Mononuclear cell (primary cell): ENCODE measurements at regions not wholly inside any gene's neighbourhood (a gene's known extent, or its start where the extent isn't known, plus 50 kb on each side); places are given as distances from the start of the nearest gene placed in this dataset.

Experiments used
- H3K27me3 ChIP-seq: 2 replicates; pipeline ENCODE4 v1.6.0; 2011; ENCODE audit warnings: low read length, control low read depth; ENCODE audit not compliant: insufficient read depth
- H3K4me1 ChIP-seq: 2 replicates; pipeline ENCODE4 v1.5.1; 2011; ENCODE audit warnings: mild to moderate bottlenecking, low read length, control low read depth; ENCODE audit not compliant: insufficient read depth
- H3K4me3 ChIP-seq: 2 replicates; pipeline ENCODE4 v1.5.1; 2011; ENCODE audit warnings: mild to moderate bottlenecking, low read length, moderate library complexity
- H3K9me3 ChIP-seq: 2 replicates; pipeline ENCODE4 v1.5.1; 2011; ENCODE audit warnings: low read depth, mild to moderate bottlenecking, control low read depth, low read length

GRCh38 chr3:87410110-87410509 is 133.7 kb upstream of the POU1F1 start:
- Histone ChIP-seq H3K4me1 (no peaks in the 10 kb centered on the region), H3K4me3 (no peak overlapping the region), H3K27me3 (no peaks in the 10 kb centered on the region), H3K9me3 (no peaks in the 10 kb centered on the region)

- no peaks in the 10 kb centered on the region for H3K4me1 ChIP-seq
- H3K27me3 ChIP-seq, result no peaks in the 10 kb centered on the region
- H3K4me3 ChIP-seq, result no peak overlapping the region
- H3K9me3 ChIP-seq, result no peaks in the 10 kb centered on the region
These were observed 121.9 kb upstream of the POU1F1 start for GRCh38 chr3:87398168-87398801.

GRCh38 chr3:87397211-87397610 is 120.8 kb upstream of the POU1F1 start:
- Histone ChIP-seq H3K27me3 (no peaks in the 10 kb centered on the region), H3K9me3 (peaks cover 4% of the 10 kb centered on the region), H3K4me3 (no peak overlapping the region), H3K4me1 (no peaks in the 10 kb centered on the region)

- H3K4me3 ChIP-seq, result no peak overlapping the region
- no peaks in the 10 kb centered on the region for H3K27me3 ChIP-seq
- H3K9me3 ChIP-seq, result peaks cover 4% of the 10 kb centered on the region
These were observed 114.4 kb upstream of the POU1F1 start for GRCh38 chr3:87390821-87391220.

GRCh38 chr3:87390353-87390752 is 114.0 kb upstream of the POU1F1 start:
- H3K4me1 ChIP-seq, result no peaks in the 10 kb centered on the region
- H3K9me3 ChIP-seq, result peaks cover 4% of the 10 kb centered on the region
- no peaks in the 10 kb centered on the region for H3K27me3 ChIP-seq
- no peak overlapping the region for H3K4me3 ChIP-seq

More at GRCh38 chr3:87390821-87391220, 114.4 kb upstream of the POU1F1 start:
- no peaks in the 10 kb centered on the region for H3K4me1 ChIP-seq

- no peaks in the 10 kb centered on the region for H3K4me1 ChIP-seq
- H3K9me3 ChIP-seq, result no peaks in the 10 kb centered on the region
- no peaks in the 10 kb centered on the region for H3K27me3 ChIP-seq
- no peak overlapping the region for H3K4me3 ChIP-seq
These were observed 98.9 kb upstream of the POU1F1 start for GRCh38 chr3:87375231-87375682.

- no peaks in the 10 kb centered on the region for H3K27me3 ChIP-seq
- no peaks in the 10 kb centered on the region for H3K9me3 ChIP-seq
- no peaks in the 10 kb centered on the region for H3K4me1 ChIP-seq
- H3K4me3 ChIP-seq, result no peak overlapping the region
These were observed 93.6 kb upstream of the POU1F1 start for GRCh38 chr3:87370007-87370406.

GRCh38 chr3:87367736-87368135 is 91.4 kb upstream of the POU1F1 start:
- no peaks in the 10 kb centered on the region for H3K27me3 ChIP-seq
- no peaks in the 10 kb centered on the region for H3K9me3 ChIP-seq
- H3K4me3 ChIP-seq, result no peak overlapping the region
- no peaks in the 10 kb centered on the region for H3K4me1 ChIP-seq

GRCh38 chr3:87363721-87364120 is 87.3 kb upstream of the POU1F1 start:
- Histone ChIP-seq H3K27me3 (no peaks in the 10 kb centered on the region), H3K4me3 (no peak overlapping the region), H3K4me1 (no peaks in the 10 kb centered on the region), H3K9me3 (no peaks in the 10 kb centered on the region)

- H3K4me1 ChIP-seq, result no peaks in the 10 kb centered on the region
- no peak overlapping the region for H3K4me3 ChIP-seq
- H3K27me3 ChIP-seq, result no peaks in the 10 kb centered on the region
- no peaks in the 10 kb centered on the region for H3K9me3 ChIP-seq
These were observed 85.6 kb upstream of the POU1F1 start for GRCh38 chr3:87361956-87362355.

GRCh38 chr3:87361271-87361670 is 84.9 kb upstream of the POU1F1 start:
- Histone ChIP-seq H3K27me3 (no peaks in the 10 kb centered on the region), H3K4me1 (no peaks in the 10 kb centered on the region)

GRCh38 chr3:87359826-87360225 is 83.4 kb upstream of the POU1F1 start:
- Histone ChIP-seq H3K4me3 (no peak overlapping the region), H3K4me1 (no peaks in the 10 kb centered on the region), H3K27me3 (no peaks in the 10 kb centered on the region), H3K9me3 (no peaks in the 10 kb centered on the region)

More at GRCh38 chr3:87361271-87361670, 84.9 kb upstream of the POU1F1 start:
- H3K9me3 ChIP-seq, result no peaks in the 10 kb centered on the region
- no peak overlapping the region for H3K4me3 ChIP-seq

- Histone ChIP-seq H3K4me1 (no peaks in the 10 kb centered on the region), H3K4me3 (no peak overlapping the region), H3K27me3 (no peaks in the 10 kb centered on the region), H3K9me3 (no peaks in the 10 kb centered on the region)
These were observed 82.6 kb upstream of the POU1F1 start for GRCh38 chr3:87359025-87359424.

- H3K4me1 ChIP-seq, result no peaks in the 10 kb centered on the region
- H3K9me3 ChIP-seq, result no peaks in the 10 kb centered on the region
- H3K27me3 ChIP-seq, result no peaks in the 10 kb centered on the region
- H3K4me3 ChIP-seq, result no peak overlapping the region
These were observed 81.7 kb upstream of the POU1F1 start for GRCh38 chr3:87358066-87358465.

GRCh38 chr3:87354398-87354797 is 78.0 kb upstream of the POU1F1 start:
- H3K4me3 ChIP-seq, result no peak overlapping the region
- H3K27me3 ChIP-seq, result no peaks in the 10 kb centered on the region
- no peaks in the 10 kb centered on the region for H3K4me1 ChIP-seq
- no peaks in the 10 kb centered on the region for H3K9me3 ChIP-seq

GRCh38 chr3:87351937-87352336 is 75.6 kb upstream of the POU1F1 start:
- Histone ChIP-seq H3K4me3 (no peak overlapping the region), H3K4me1 (no peaks in the 10 kb centered on the region), H3K9me3 (no peaks in the 10 kb centered on the region), H3K27me3 (no peaks in the 10 kb centered on the region)
